ENCODE measurements at regions not wholly inside any gene's neighbourhood (a gene's known extent, or its start where the extent isn't known, plus 50 kb on each side); places are given as distances from the start of the nearest gene placed in this dataset.

DNA sequence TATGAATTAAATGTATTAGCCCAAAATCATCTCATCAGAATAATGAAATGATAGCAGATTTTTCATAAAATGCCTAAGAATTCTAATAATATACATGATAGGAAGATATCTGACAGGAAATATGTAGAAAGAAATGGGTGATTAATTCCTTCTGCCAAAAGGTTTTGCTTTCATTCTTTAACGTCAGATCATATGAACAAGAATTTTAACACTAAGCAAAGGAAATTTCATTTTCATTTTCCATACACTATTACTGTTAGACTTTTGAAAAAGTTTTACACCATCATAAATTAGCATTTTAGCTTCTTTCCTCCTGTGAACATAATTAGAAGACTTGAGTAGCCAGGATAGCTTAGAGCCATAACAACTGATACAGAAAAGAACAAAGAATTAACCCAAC, 1099.9 kb downstream of the NSUN3 start:
- CTCF ChIA-PET (ENCODE audit: partially characterized antibody): no interaction called here
- H2BK12ac ChIP-seq (ENCODE audit: low read depth, low read length): no peak overlapping the region
- no peak overlapping the region for H2BK20ac ChIP-seq (ENCODE audit: low read length)
- H3K56ac ChIP-seq (replicated peaks; ENCODE audit: insufficient read length, low read depth, low read length): no peak overlapping the region
- no peak overlapping the region for H3K14ac ChIP-seq (ENCODE audit: insufficient read length)
- no peak overlapping the region for H3K23ac ChIP-seq (ENCODE audit: insufficient read length)
- DNase-seq (ENCODE audit: low read depth in 1 of 2, low spot score in 2 of 2) (no peak), FAIRE-seq (no peak)
- no peak overlapping the region for H3K27ac ChIP-seq (ENCODE audit: low read depth, low read length)
- H3K4me3 ChIP-seq (ENCODE audit: extremely low read depth in 1 of 4, insufficient read depth in 2 of 4, low read depth in 3 of 4, low read length in 4 of 4): no peak overlapping the region
- H4K20me1 ChIP-seq (replicated peaks in 1 of 2; ENCODE audit: control insufficient read depth in 1 of 2, insufficient read depth in 2 of 2, low read length in 2 of 2): no peaks in the 10 kb centered on the region
- H3K23me2 ChIP-seq (ENCODE audit: low read depth, low read length): no peaks in the 10 kb centered on the region
- WGBS, 2 experiments (ENCODE audit: extremely low coverage in 1 of 2, insufficient coverage in 1 of 2, insufficient read length in 1 of 2, insufficient replicate concordance in 2 of 2, low coverage in 1 of 2, low lambda C conversion rate in 2 of 2, missing lambda C conversion rate in 1 of 2): 71% methylated on average over 1 of the region's 1 CpG; no CpG with 5 or more reads in 1 of the 2 experiments
- H2AFZ ChIP-seq (ENCODE audit: low read length): no peak overlapping the region
- no peaks in the 10 kb centered on the region for H3K27me3 ChIP-seq (replicated peaks in 1 of 4; ENCODE audit: control insufficient read depth in 3 of 4, extremely low read depth in 1 of 4, insufficient read depth in 3 of 4, low read length in 3 of 4)
- POLR2A ChIA-PET (ENCODE audit: partially characterized antibody): no interaction called here
- H2AK5ac ChIP-seq (ENCODE audit: low read depth, low read length): no peak overlapping the region
- no peaks in the 10 kb centered on the region for H3K4me1 ChIP-seq (replicated peaks in 1 of 4; ENCODE audit: control insufficient read depth in 3 of 4, insufficient read depth in 4 of 4, low read length in 3 of 4)
- H3K79me2 ChIP-seq (ENCODE audit: control insufficient read depth in 1 of 2, insufficient read depth in 2 of 2, low read length in 2 of 2): no peaks in the 10 kb centered on the region
- no peaks in the 10 kb centered on the region for H3K36me3 ChIP-seq (ENCODE audit: control insufficient read depth in 2 of 4, insufficient read depth in 4 of 4, low read length in 3 of 4)
- H2BK120ac ChIP-seq (replicated peaks; ENCODE audit: low read depth, low read length): no peak overlapping the region
- H3K9ac ChIP-seq (replicated peaks in 1 of 4; ENCODE audit: extremely low read depth in 1 of 4, low read depth in 3 of 4, low read length in 3 of 4): no peak overlapping the region
- no peak overlapping the region for H3K18ac ChIP-seq (ENCODE audit: extremely low read depth, low read length)
- peaks cover 0 to 5% of the 10 kb centered on the region in 2 experiments; a peak in 1 of 4 replicates for H3K9me3 ChIP-seq (ENCODE audit: insufficient read depth in 2 of 2, low read depth in 1 of 2, low read length in 1 of 2)
- no peak overlapping the region for H3K4me2 ChIP-seq (ENCODE audit: insufficient read depth in 1 of 2, low read depth in 2 of 2, low read length in 2 of 2)
- H4K8ac ChIP-seq (ENCODE audit: extremely low read depth, insufficient read depth, low read length): no peak overlapping the region
- H2BK5ac ChIP-seq (ENCODE audit: low read depth, low read length): no peak overlapping the region
- H2BK15ac ChIP-seq (ENCODE audit: low read length): no peak overlapping the region
- no peaks in the 10 kb centered on the region for H3K79me1 ChIP-seq (ENCODE audit: low read depth, low read length)
- no peak overlapping the region for H4K5ac ChIP-seq (ENCODE audit: insufficient read length, low read depth, low read length)
- no peak overlapping the region for H4K91ac ChIP-seq (replicated peaks; ENCODE audit: insufficient read length, low read length)
- H3K4ac ChIP-seq (replicated peaks; ENCODE audit: insufficient read length, low read depth, low read length): no peak overlapping the region
- TF ChIP-seq CHD1 (IDR thresholded peaks at IDR 0.05; ENCODE audit: low read depth, low read length): no peak
- no peak for TF ChIP-seq CHD2 (IDR thresholded peaks at IDR 0.05; ENCODE audit: low read length)
- no peak for TF ChIP-seq KDM1A (IDR thresholded peaks at IDR 0.05; ENCODE audit: borderline replicate concordance, low read length)
- TF ChIP-seq ATF2 (IDR thresholded peaks at IDR 0.05; ENCODE audit: low read length): no peak
- no peak for TF ChIP-seq YY1 (IDR thresholded peaks at IDR 0.05; ENCODE audit: low read depth, low read length)
- TF ChIP-seq EP300 (IDR thresholded peaks at IDR 0.05; ENCODE audit: borderline replicate concordance in 1 of 2, low read depth in 2 of 2, low read length in 2 of 2): no peak
- TF ChIP-seq CBX8 (IDR thresholded peaks at IDR 0.05; ENCODE audit: borderline replicate concordance, low read depth, low read length): no peak
- TF ChIP-seq CEBPB (IDR thresholded peaks at IDR 0.05; ENCODE audit: low read depth, low read length): no peak
- no peak for TF ChIP-seq EGR1 (IDR thresholded peaks at IDR 0.05; ENCODE audit: borderline replicate concordance, low read depth, low read length)
- TF ChIP-seq HDAC2 (IDR thresholded peaks at IDR 0.05; ENCODE audit: borderline replicate concordance in 1 of 2, low read depth in 2 of 2, low read length in 2 of 2): no peak

Data from H1 (cell line).